Putamen (tissue), 1 donor: ENCODE measurements at regions not wholly inside any gene's neighbourhood (a gene's known extent, or its start where the extent isn't known, plus 50 kb on each side); places are given as distances from the start of the nearest gene placed in this dataset.
"Not testable (repeated sequence)": the region's sequence is repeated elsewhere in the genome, so short reads cannot be mapped to it uniquely, and the experiment has no call there.

Experiments
- DNase-seq: peaks from one replicate; pipeline ENCODE4 v3.0.0-alpha.2; 2016; ENCODE audit warnings: low spot score

GRCh38 chr16:73400951-73401350, 353.0 kb upstream of the ZFHX3 start:
- DNase-seq: no peak

- DNase-seq: no peak
Observed at GRCh38 chr16:73399997-73400396, 352.1 kb upstream of the ZFHX3 start.

GRCh38 chr16:73399486-73399885, 351.6 kb upstream of the ZFHX3 start:
- no peak for DNase-seq

GRCh38 chr16:73398604-73399003, 350.7 kb upstream of the ZFHX3 start:
- not testable (repeated sequence) for DNase-seq

GRCh38 chr16:73396556-73396955, 348.6 kb upstream of the ZFHX3 start:
- no peak for DNase-seq

GRCh38 chr16:73390936-73391335, 343.0 kb upstream of the ZFHX3 start:
- no peak for DNase-seq

- DNase-seq: no peak
Observed at GRCh38 chr16:73390491-73390890, 342.6 kb upstream of the ZFHX3 start.

- DNase-seq: no peak
Observed at GRCh38 chr16:73389085-73389484, 341.2 kb upstream of the ZFHX3 start.

- no peak for DNase-seq
Observed at GRCh38 chr16:73387979-73388378, 340.1 kb upstream of the ZFHX3 start.

- DNase-seq: no peak
Observed at GRCh38 chr16:73385696-73386095, 337.8 kb upstream of the ZFHX3 start.

- no peak for DNase-seq
Observed at GRCh38 chr16:73384506-73385089, 336.7 kb upstream of the ZFHX3 start.

- DNase-seq: no peak
Observed at GRCh38 chr16:73383988-73384365, 336.0 kb upstream of the ZFHX3 start.

GRCh38 chr16:73383195-73383987, 335.5 kb upstream of the ZFHX3 start:
- no peak for DNase-seq

GRCh38 chr16:73378471-73378870, 330.5 kb upstream of the ZFHX3 start:
- no peak for DNase-seq

- DNase-seq: no peak
Observed at GRCh38 chr16:73371584-73372319, 323.8 kb upstream of the ZFHX3 start.

- DNase-seq: no peak
Observed at GRCh38 chr16:73369851-73370250, 321.9 kb upstream of the ZFHX3 start.

- no peak for DNase-seq
Observed at GRCh38 chr16:73368715-73369114, 320.8 kb upstream of the ZFHX3 start.

GRCh38 chr16:73365016-73365551, 317.2 kb upstream of the ZFHX3 start:
- DNase-seq: no peak

GRCh38 chr16:73364413-73364812, 316.5 kb upstream of the ZFHX3 start:
- DNase-seq: no peak

- no peak for DNase-seq
Observed at GRCh38 chr16:73361061-73361460, 313.1 kb upstream of the ZFHX3 start.

- DNase-seq: no peak
Observed at GRCh38 chr16:73356401-73357079, 308.6 kb upstream of the ZFHX3 start.

- peak; percentile 7 for DNase-seq
Observed at GRCh38 chr16:73355981-73356380, 308.1 kb upstream of the ZFHX3 start.
